A673 (cell line): ENCODE measurements at regions not wholly inside any gene's neighbourhood (a gene's known extent, or its start where the extent isn't known, plus 50 kb on each side); places are given as distances from the start of the nearest gene placed in this dataset.

Experiments
- BruUV-seq: library from RNA; stranded (reverse); fragments of 400-500 nt; replicated peaks from 2 replicates; lab custom pipeline; 2021; lab: Mats Ljungman, UMichigan
- CTCF ChIA-PET: fragments of 300-600 bp; sonication (Branson Sonifier 250); formaldehyde crosslinking; loops from one replicate; lab custom pipeline; 2022; ENCODE audit warnings: antibody characterized with exemption; lab: Charles Lee
- POLR2A ChIA-PET: fragments of 300-600 bp; sonication (Branson Sonifier 250); formaldehyde crosslinking; loops from one replicate; lab custom pipeline; 2022; ENCODE audit warnings: antibody characterized with exemption; ENCODE audit not compliant: low non-redundant PET; lab: Charles Lee
- DNase-seq: peaks from one replicate; pipeline ENCODE4 v3.0.0-alpha.2; 2015; ENCODE audit warnings: low spot score
- H3K27ac ChIP-seq: fragments of 200-600 bp; sonication (generic); 2 replicates; pipeline ENCODE4 v1.5.1; 2016; ENCODE audit warnings: mixed run types, low read depth, mild to moderate bottlenecking, mixed read lengths, antibody characterized with exemption, low read length; ENCODE audit not compliant: poor library complexity, severe bottlenecking
- H3K27me3 ChIP-seq: fragments of 200-600 bp; sonication (generic); replicated peaks from 2 replicates; pipeline ENCODE4 v1.6.1; 2017; ENCODE audit warnings: mixed run types, low read depth, mild to moderate bottlenecking, mixed read lengths, antibody characterized with exemption, low read length; ENCODE audit not compliant: insufficient read depth, poor library complexity
- H3K36me3 ChIP-seq: fragments of 200-600 bp; sonication (generic); 2 replicates; pipeline ENCODE4 v1.6.1; 2016; ENCODE audit warnings: mixed run types, mild to moderate bottlenecking, mixed read lengths, antibody characterized with exemption, low read length; ENCODE audit not compliant: insufficient read depth, poor library complexity, severe bottlenecking
- H3K4me1 ChIP-seq: fragments of 200-600 bp; sonication (generic); 2 replicates; pipeline ENCODE4 v1.6.1; 2017; ENCODE audit warnings: mixed run types, mild to moderate bottlenecking, mixed read lengths, antibody characterized with exemption, low read length; ENCODE audit not compliant: insufficient read depth, poor library complexity, severe bottlenecking
- H3K4me3 ChIP-seq: fragments of 200-600 bp; sonication (generic); 2 replicates; pipeline ENCODE4 v1.5.1; 2016; ENCODE audit warnings: low read depth, mixed run types, mild to moderate bottlenecking, mixed read lengths, low read length; ENCODE audit not compliant: poor library complexity, severe bottlenecking
- H3K9me3 ChIP-seq: fragments of 200-600 bp; sonication (generic); 2 replicates; pipeline ENCODE4 v1.6.1; 2016; ENCODE audit warnings: mixed run types, low read depth, mild to moderate bottlenecking, mixed read lengths, antibody characterized with exemption, low read length; ENCODE audit not compliant: poor library complexity, severe bottlenecking
- EZH2 ChIP-seq: fragments of 200-600 bp; sonication (generic); IDR thresholded peaks from 2 replicates; pipeline ENCODE4 v1.6.1; 2017; ENCODE audit warnings: borderline replicate concordance, low read depth, mild to moderate bottlenecking, mixed read lengths, antibody characterized with exemption, low read length; ENCODE audit not compliant: poor library complexity, severe bottlenecking
- intact Hi-C: fragments of 100-400 bp; cut with micrococcal nuclease; formaldehyde crosslinking; loops from one replicate; pipeline ENCODE4 v1.10.0; 2022; ENCODE audit not compliant: unreplicated experiment
- TF ChIP-seq, protein P1 (sequence below): fragments of 300-800, 200-600 bp; sonication (generic); conservative IDR thresholded peaks from 2 replicates; pipeline ENCODE4 v1.5.1; 2017; ENCODE audit warnings: low read depth, mild to moderate bottlenecking, antibody characterized with exemption, low read length, moderate library complexity, mixed read lengths

DNA sequence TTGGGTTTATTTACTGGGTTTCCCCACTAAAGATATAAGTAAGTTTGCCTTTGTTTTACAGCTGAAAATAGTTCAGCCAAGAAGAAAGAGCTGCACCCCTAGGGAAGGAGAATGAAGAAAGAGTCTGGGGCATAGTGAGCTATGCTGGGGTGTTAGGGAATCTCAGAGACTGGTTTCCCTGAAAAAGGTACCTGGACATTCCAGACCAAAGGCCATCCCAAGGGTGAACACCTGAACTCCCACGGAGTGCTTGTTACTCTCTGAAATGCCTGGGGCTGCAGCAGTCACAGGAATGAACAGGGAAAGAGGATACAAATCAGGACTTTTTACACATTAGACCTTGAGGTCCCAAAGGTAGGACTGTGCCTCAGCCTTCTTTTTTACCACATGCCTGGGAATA, 337.6 kb upstream of the SLC10A2 start:
- DNase-seq, result no peak
- no peak overlapping the region for H3K27ac ChIP-seq
- H3K36me3 ChIP-seq, result no peaks in the 10 kb centered on the region
- ChIA-PET POLR2A (no interaction called here), CTCF (no interaction called here)
- H3K27me3 ChIP-seq, result peaks cover 8% of the 10 kb centered on the region
- H3K9me3 ChIP-seq, result no peaks in the 10 kb centered on the region
- TF ChIP-seq EZH2, result no peak
- TF ChIP-seq, protein P1, sequence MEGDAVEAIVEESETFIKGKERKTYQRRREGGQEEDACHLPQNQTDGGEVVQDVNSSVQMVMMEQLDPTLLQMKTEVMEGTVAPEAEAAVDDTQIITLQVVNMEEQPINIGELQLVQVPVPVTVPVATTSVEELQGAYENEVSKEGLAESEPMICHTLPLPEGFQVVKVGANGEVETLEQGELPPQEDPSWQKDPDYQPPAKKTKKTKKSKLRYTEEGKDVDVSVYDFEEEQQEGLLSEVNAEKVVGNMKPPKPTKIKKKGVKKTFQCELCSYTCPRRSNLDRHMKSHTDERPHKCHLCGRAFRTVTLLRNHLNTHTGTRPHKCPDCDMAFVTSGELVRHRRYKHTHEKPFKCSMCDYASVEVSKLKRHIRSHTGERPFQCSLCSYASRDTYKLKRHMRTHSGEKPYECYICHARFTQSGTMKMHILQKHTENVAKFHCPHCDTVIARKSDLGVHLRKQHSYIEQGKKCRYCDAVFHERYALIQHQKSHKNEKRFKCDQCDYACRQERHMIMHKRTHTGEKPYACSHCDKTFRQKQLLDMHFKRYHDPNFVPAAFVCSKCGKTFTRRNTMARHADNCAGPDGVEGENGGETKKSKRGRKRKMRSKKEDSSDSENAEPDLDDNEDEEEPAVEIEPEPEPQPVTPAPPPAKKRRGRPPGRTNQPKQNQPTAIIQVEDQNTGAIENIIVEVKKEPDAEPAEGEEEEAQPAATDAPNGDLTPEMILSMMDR, result no peak
- BruUV-seq, result no TSS peak
- no peak overlapping the region for H3K4me3 ChIP-seq
- intact Hi-C loops, result no loop called here
- H3K4me1 ChIP-seq, result no peaks in the 10 kb centered on the region

DNA sequence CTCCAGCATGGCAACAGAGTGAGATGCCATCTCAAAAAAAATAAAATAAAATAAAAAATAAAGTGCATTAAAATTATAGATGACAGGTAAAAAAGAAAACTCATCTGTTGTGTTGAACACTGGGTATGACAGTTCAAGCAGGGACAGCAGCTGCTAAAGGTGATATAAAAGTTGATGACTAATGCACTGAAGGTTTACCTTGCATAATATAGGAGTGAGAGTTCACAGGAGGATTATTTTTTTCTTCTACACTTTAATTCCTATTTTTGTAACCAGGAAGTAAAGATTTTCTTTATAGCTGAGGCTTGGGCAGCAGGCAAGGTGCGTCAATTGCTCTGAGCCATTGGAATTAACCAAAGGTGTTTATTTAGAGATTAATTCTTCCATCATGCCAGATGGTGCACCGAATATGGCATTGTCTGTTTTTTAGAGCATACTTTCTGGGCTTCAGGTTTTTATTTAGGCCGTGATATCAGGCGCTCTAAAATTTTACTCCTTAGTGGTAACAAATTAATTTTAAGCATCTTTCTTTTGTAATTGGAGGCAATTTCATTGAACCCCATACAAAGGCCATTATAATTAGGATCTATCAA, 337.0 kb upstream of the SLC10A2 start:
- Histone ChIP-seq H3K9me3 (no peaks in the 10 kb centered on the region), H3K4me1 (no peaks in the 10 kb centered on the region), H3K36me3 (no peaks in the 10 kb centered on the region), H3K27ac (no peak overlapping the region), H3K4me3 (no peak overlapping the region), H3K27me3 (peaks cover 7% of the 10 kb centered on the region)
- intact Hi-C loops, result no loop called here
- ChIA-PET POLR2A (no interaction called here), CTCF (no interaction called here)
- BruUV-seq, result no TSS peak
- DNase-seq, result no peak
- no peak for TF ChIP-seq EZH2
- TF ChIP-seq, protein P1, result no peak

DNA sequence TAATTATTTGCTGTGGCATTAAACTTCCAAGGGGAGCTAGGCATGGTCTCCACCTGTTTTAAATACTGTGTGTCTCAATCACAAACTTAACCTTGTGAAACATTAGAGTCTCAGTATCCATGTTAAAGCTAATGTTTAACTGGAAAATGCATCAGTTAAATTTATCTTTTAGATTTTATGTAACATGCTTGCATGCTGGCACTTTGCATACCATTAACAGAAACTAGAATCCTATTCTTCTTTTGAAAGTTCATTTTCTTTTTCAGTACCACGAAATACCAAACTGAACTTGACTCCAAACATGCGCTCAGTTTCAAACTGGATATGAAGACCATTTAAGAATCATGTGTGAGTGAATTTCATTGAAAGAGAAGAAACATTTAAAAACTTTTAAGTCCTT, 328.9 kb upstream of the SLC10A2 start:
- H3K4me1 ChIP-seq, result no peaks in the 10 kb centered on the region
- no peaks in the 10 kb centered on the region for H3K36me3 ChIP-seq
- H3K27ac ChIP-seq, result no peak overlapping the region
- H3K9me3 ChIP-seq, result no peaks in the 10 kb centered on the region
- BruUV-seq, result no TSS peak
- POLR2A ChIA-PET, result no interaction called here
- no peak overlapping the region for H3K4me3 ChIP-seq
- intact Hi-C loops, result no loop called here
- DNase-seq, result no peak
- CTCF ChIA-PET, result no interaction called here
- TF ChIP-seq, protein P1, result no peak
- TF ChIP-seq EZH2, result no peak
- peaks cover 24% of the 10 kb centered on the region for H3K27me3 ChIP-seq
